Hepatocyte (in vitro differentiated cells): ENCODE measurements at regions not wholly inside any gene's neighbourhood (a gene's known extent, or its start where the extent isn't known, plus 50 kb on each side); places are given as distances from the start of the nearest gene placed in this dataset.

Experiments used
- DNase-seq: peaks from one replicate; pipeline ENCODE4 v3.0.0-alpha.2; 2016; ENCODE audit warnings: low spot score
- H2AFZ ChIP-seq: fragments of 200-600 bp; sonication (generic); 2 replicates; pipeline ENCODE4 v1.6.0; 2016; ENCODE audit warnings: antibody characterized with exemption, mild to moderate bottlenecking
- H3K27ac ChIP-seq: fragments of 200-600 bp; sonication (generic); 2 replicates; pipeline ENCODE4 v1.5.1; 2016; ENCODE audit warnings: mild to moderate bottlenecking
- H3K27me3 ChIP-seq: fragments of 200-600 bp; sonication (generic); 2 replicates; pipeline ENCODE4 v1.6.1; 2016
- H3K36me3 ChIP-seq: fragments of 200-600 bp; sonication (generic); replicated peaks from 2 replicates; pipeline ENCODE4 v1.5.1; 2016; ENCODE audit warnings: low read depth; ENCODE audit not compliant: insufficient read depth
- H3K4me1 ChIP-seq: fragments of 200-600 bp; sonication (generic); 2 replicates; pipeline ENCODE4 v1.5.1; 2016; ENCODE audit warnings: mild to moderate bottlenecking, moderate library complexity; ENCODE audit not compliant: insufficient read depth
- H3K4me2 ChIP-seq: fragments of 200-600 bp; sonication (generic); 2 replicates; pipeline ENCODE4 v1.6.0; 2016
- H3K4me3 ChIP-seq: fragments of 200-600 bp; sonication (generic); 2 replicates; pipeline ENCODE4 v1.5.1; 2016; ENCODE audit warnings: mild to moderate bottlenecking
- H3K79me2 ChIP-seq: fragments of 200-600 bp; sonication (generic); 2 replicates; pipeline ENCODE4 v1.6.0; 2017; ENCODE audit warnings: mild to moderate bottlenecking
- H3K9me2 ChIP-seq: fragments of 200-600 bp; sonication (generic); replicated peaks from 2 replicates; pipeline ENCODE4 v1.6.0; 2017; ENCODE audit warnings: mild to moderate bottlenecking; ENCODE audit not compliant: insufficient read depth
- H3K9me3 ChIP-seq: fragments of 200-600 bp; sonication (generic); 2 replicates; pipeline ENCODE4 v1.5.1; 2016; ENCODE audit warnings: low read depth, mild to moderate bottlenecking
- H4K20me1 ChIP-seq: fragments of 200-600 bp; sonication (generic); 2 replicates; pipeline ENCODE4 v1.6.0; 2016; ENCODE audit warnings: mild to moderate bottlenecking; ENCODE audit not compliant: insufficient read depth, poor library complexity, severe bottlenecking
- CTCF ChIP-seq: fragments of 200-600 bp; sonication (generic); IDR thresholded peaks from 2 replicates; pipeline ENCODE4 v1.5.1; 2016; ENCODE audit warnings: antibody characterized with exemption, mild to moderate bottlenecking; ENCODE audit not compliant: poor library complexity
- EZH2 ChIP-seq: fragments of 200-600 bp; sonication (generic); IDR thresholded peaks from 2 replicates; pipeline ENCODE4 v1.6.1; 2016; ENCODE audit warnings: antibody characterized with exemption, mild to moderate bottlenecking, borderline replicate concordance
- EZH2phosphoT487 ChIP-seq: fragments of 200-600 bp; sonication (generic); IDR thresholded peaks from one replicate; pipeline ENCODE4 v1.6.1; 2018; ENCODE audit warnings: antibody characterized with exemption, mild to moderate bottlenecking, low read depth, moderate library complexity; ENCODE audit not compliant: unreplicated experiment, severe bottlenecking
- WGBS: methylation state at CpG from one replicate; pipeline ENCODE4 v1.1.6; 2016; ENCODE audit warnings: low lambda C conversion rate; ENCODE audit errors: missing lambda C conversion rate; 5-methylcytosine and 5-hydroxymethylcytosine counted together

GRCh38 chr1:82788038-82788437, 987.3 kb downstream of the ADGRL2 start:
- WGBS = 50% methylated on average over 2 of the region's 2 CpGs

GRCh38 chr1:82786883-82787282, 986.1 kb downstream of the ADGRL2 start:
- DNase-seq = no peak
- no peak overlapping the region for H3K27ac ChIP-seq
- no peaks in the 10 kb centered on the region for H3K9me3 ChIP-seq
- no peak overlapping the region for H3K4me3 ChIP-seq
- no peaks in the 10 kb centered on the region for H3K27me3 ChIP-seq
- H4K20me1 ChIP-seq = no peaks in the 10 kb centered on the region
- H3K36me3 ChIP-seq = no peaks in the 10 kb centered on the region
- no peaks in the 10 kb centered on the region for H3K79me2 ChIP-seq
- H2AFZ ChIP-seq = no peak overlapping the region
- no peaks in the 10 kb centered on the region for H3K9me2 ChIP-seq
- H3K4me1 ChIP-seq = no peaks in the 10 kb centered on the region
- WGBS = 85% methylated on average over 1 of the region's 1 CpG
- H3K4me2 ChIP-seq = no peak overlapping the region
- TF ChIP-seq EZH2phosphoT487 = no peak
- TF ChIP-seq EZH2 = no peak
- TF ChIP-seq CTCF = no peak

More at GRCh38 chr1:82788038-82788437, 987.3 kb downstream of the ADGRL2 start:
- Histone ChIP-seq H3K27ac (no peak overlapping the region), H2AFZ (no peak overlapping the region), H4K20me1 (no peaks in the 10 kb centered on the region), H3K4me2 (no peak overlapping the region), H3K4me3 (no peak overlapping the region), H3K79me2 (no peaks in the 10 kb centered on the region), H3K9me2 (no peaks in the 10 kb centered on the region), H3K36me3 (no peaks in the 10 kb centered on the region), H3K4me1 (no peaks in the 10 kb centered on the region), H3K9me3 (no peaks in the 10 kb centered on the region), H3K27me3 (no peaks in the 10 kb centered on the region)
- TF ChIP-seq EZH2 (no peak), EZH2phosphoT487 (no peak), CTCF (no peak)
- DNase-seq = no peak

- H3K27me3 ChIP-seq = no peaks in the 10 kb centered on the region
- no peaks in the 10 kb centered on the region for H3K79me2 ChIP-seq
- no peaks in the 10 kb centered on the region for H3K9me3 ChIP-seq
- DNase-seq = no peak
- H3K4me2 ChIP-seq = no peak overlapping the region
- no peak overlapping the region for H3K27ac ChIP-seq
- WGBS = 97% methylated on average over 1 of the region's 1 CpG
- no peaks in the 10 kb centered on the region for H3K36me3 ChIP-seq
- no peaks in the 10 kb centered on the region for H4K20me1 ChIP-seq
- H3K4me1 ChIP-seq = no peaks in the 10 kb centered on the region
- no peak overlapping the region for H3K4me3 ChIP-seq
- no peak overlapping the region for H2AFZ ChIP-seq
- TF ChIP-seq EZH2 (no peak), CTCF (no peak), EZH2phosphoT487 (no peak)
- H3K9me2 ChIP-seq = no peaks in the 10 kb centered on the region
Observed at GRCh38 chr1:82785268-82785790, 984.6 kb downstream of the ADGRL2 start.

- 94% methylated on average over 5 of the region's 5 CpGs for WGBS
- Histone ChIP-seq H4K20me1 (no peaks in the 10 kb centered on the region), H3K9me2 (no peaks in the 10 kb centered on the region), H3K36me3 (no peaks in the 10 kb centered on the region), H3K4me3 (no peak overlapping the region), H3K4me1 (no peaks in the 10 kb centered on the region), H3K9me3 (no peaks in the 10 kb centered on the region), H3K4me2 (no peak overlapping the region), H3K79me2 (no peaks in the 10 kb centered on the region), H2AFZ (no peak overlapping the region), H3K27me3 (no peaks in the 10 kb centered on the region), H3K27ac (no peak overlapping the region)
- DNase-seq = no peak
- TF ChIP-seq CTCF (no peak), EZH2phosphoT487 (no peak), EZH2 (no peak)
Observed at GRCh38 chr1:82783044-82783443, 982.3 kb downstream of the ADGRL2 start.
